HG03469 (cell line): ENCODE measurements at regions not wholly inside any gene's neighbourhood (a gene's known extent, or its start where the extent isn't known, plus 50 kb on each side); places are given as distances from the start of the nearest gene placed in this dataset.

Experiments used
- ATAC-seq: cut with Tn5 transposase; IDR thresholded peaks from one replicate; pipeline ENCODE4 v1.9.1; 2021; ENCODE audit warnings: mild to moderate bottlenecking, moderate library complexity, moderate number of reproducible peaks; ENCODE audit not compliant: unreplicated experiment

DNA sequence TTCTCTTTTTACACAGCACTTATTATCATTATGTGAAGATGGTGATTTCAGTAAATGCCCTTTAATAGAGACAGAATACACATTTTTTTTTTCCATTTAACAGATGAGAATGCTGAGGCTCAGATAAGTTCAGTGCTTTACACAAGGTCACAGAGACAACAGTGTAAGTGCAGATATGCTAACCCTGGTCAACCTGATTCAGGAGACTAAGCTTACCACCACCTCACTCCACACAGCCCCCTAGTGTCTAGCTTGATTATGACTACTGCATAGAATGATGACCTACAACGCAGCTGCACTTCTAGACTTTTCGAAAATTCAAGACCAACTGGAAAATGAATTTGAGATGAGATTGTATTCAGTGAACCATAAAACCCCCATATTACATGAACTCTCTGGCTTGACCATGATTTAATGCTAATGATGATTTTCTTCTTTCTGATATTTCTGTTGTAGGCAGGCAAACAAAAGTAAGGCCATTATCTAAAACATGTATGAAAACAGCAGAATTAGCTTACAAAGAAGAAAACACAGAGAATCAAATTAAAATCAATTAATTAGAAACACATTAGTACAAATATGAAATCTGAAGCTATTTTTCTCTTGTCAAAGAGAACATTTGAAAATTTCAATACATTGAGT lies 212.1 kb upstream of the PHACTR1 start:
- ATAC-seq: no peak

DNA sequence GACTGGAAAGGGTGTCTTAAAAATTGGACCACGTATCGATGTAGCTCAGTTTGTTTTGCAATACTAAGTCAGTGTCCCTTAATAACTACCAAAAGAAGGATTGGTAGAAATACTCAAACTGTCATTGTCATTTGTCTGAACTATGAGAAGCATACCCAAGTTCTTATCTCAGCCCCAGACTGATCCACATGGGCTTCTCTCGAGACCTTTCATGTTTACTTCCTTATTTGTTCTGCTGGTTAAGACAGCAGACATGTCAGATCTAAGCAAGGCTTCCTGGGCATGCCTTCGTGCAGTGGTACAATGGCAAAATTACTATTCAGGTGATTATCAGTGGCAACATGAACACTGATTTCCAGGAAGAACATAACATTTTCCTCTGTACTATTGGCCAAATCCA lies 211.1 kb upstream of the PHACTR1 start:
- no peak for ATAC-seq

DNA sequence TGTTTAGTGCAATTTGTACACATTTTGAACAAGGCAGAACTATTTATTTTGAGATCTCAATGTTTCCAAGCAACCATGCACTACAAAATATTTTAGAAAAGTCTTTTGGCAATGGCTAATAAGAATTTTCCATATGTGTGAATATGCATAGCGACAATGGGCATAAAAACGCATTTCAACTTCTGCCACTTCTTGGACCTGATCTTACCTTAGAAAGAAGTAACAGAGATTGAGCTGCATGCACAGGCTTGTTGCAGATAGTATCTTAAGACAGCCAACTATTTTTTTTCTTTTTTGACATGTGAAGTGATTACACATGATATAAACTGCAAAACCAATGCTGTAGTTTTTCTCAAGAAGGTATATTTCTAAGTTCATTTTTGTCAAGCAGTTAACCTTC lies 210.4 kb upstream of the PHACTR1 start:
- no peak for ATAC-seq

DNA sequence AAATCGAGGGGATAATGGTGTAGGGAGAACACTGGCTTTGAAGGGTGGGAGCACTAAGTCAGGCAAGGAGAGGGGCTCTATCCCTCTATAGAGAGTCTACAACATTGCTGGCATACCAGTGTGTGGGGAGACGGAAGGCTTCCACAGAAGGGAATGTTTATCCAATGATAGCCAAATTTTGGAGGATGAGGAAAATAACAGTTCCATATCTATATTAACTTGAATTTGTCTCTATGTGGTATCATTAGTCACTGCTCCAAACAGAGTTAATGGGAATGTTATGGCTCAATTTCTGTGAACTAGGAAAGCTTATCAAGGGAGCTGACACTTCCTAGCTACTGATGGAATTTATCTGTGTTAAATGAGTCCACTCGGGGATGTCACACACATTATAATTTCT lies 208.9 kb upstream of the PHACTR1 start:
- no peak for ATAC-seq

DNA sequence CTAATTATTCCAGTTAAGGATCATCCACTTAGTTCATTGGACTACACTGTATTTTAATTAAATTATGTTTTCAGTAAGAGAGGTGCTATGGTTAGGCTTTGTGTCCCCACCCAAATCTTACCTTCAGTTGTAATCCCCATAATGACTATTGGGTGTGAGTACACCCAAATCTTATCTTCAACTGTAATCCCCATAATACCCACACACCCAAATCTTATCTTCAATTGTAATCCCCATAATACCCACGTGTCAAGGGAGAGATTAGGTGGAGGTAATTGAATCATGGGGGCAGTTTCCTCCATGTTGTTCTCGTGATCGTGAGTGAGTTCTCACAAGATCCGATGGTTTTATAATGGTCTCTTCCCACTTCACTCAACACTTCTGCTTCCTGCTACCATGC lies 208.0 kb upstream of the PHACTR1 start:
- ATAC-seq: no peak

DNA sequence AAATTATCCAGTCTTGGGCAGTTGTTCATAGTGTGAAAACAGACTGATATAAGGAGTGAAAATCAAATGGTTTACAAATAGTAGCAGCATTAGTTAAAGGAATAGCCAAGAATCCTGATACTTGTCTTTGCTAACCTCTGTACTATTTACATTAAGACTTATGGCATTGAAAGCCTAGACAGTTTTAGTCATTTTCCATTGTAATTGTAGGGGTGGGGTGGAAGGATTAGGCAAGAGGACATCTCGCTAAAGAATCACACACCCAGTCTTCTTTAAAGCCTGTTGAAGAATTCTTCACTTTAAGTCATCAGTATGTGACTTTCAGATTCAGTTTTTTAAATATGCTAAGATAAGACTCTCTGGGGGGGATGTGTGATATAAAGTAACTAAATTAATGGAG lies 207.5 kb upstream of the PHACTR1 start:
- ATAC-seq: no peak

DNA sequence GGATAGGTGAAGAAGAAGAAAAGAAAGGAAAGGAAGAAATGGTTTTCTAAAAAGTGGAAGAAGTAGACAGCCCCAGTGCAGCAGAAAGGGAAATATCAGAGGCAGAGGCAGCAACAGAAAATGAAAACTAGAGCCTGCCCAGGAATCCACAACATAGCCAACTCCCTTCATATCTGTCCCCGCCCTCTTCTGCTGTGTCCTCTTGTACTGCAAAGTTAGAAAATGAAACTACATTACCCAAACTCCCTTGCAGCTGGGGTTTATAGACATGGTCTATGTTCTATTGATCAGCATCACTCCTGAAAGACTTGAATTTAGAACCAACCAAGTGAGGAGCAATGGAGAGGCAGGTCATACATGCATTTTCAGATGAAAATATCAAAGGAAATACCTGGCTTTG lies 200.5 kb upstream of the PHACTR1 start:
- no peak for ATAC-seq

DNA sequence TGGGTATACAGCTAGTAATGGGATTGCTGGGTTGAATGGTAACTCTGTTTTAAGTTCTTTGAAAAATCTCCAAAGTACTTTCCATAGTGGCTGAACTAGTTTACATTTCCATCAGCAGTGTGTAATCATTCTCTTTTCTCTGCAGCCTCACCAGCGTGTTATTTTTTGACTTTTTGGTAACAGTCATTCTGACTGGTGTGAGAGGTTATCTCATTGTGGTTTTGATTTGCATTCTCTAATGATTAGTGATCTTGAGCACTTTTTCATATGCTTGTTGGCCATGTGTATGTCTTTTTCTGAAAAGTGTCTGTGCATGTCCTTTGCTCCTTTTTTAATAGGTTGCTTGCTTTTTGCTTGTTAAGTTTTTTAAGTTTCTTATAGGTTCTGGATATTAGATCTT lies 194.2 kb upstream of the PHACTR1 start:
- ATAC-seq: no peak

DNA sequence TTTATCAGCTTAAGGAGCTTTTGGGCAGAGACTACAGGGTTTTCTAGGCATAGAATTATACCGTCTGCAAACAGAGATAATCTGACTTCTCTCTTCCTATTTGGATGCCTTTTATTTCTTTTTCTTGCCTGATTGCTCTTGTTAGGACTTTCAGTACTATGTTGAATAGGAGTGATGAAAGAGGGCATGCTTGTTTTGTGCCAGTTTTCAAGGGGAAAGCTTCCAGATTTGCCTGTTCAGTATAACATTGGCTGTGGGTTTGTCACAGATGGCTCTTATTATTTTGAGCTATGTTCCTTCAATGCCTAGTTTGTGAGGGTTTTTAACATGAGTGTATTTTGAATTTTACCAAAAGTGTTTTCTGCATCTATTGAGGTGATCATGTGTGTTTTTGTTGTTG lies 192.8 kb upstream of the PHACTR1 start:
- no peak for ATAC-seq

DNA sequence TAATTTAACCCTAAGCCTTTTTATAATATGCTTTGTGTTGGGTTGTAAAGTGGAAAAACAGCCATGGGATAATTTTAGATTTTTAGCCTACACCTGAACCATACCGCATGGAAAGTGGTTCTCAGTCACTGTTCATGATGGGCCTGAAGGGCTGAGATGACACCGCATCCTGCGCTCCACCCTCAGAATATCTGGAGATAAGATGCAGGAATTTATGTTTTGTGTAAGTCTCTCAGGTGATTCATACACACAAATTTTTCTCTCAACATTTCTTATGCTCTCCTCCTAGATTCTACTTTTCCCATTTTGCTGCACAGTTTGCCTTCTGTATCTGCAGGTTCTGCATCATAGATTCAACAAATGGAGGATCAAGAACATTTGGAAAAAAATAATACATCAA lies 191.3 kb upstream of the PHACTR1 start:
- no peak for ATAC-seq

DNA sequence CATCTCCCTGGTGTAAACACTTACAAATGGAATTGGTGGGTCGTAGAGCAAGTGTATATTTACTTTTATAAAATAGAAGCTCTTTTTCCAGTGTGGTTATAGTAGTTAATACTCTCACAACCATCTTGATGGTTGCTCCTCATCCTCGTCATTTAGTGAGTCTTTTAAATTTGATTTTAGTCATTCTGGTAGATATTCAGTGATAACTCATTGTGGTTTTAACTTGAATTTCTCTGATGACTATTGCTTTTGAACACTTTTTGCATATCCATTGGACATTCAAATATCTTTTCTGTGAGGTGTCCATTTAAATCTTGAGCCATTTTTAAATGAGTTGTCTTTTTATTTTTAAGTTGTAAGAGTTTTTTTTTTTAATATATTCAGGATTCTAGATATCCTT lies 189.2 kb upstream of the PHACTR1 start:
- no peak for ATAC-seq

DNA sequence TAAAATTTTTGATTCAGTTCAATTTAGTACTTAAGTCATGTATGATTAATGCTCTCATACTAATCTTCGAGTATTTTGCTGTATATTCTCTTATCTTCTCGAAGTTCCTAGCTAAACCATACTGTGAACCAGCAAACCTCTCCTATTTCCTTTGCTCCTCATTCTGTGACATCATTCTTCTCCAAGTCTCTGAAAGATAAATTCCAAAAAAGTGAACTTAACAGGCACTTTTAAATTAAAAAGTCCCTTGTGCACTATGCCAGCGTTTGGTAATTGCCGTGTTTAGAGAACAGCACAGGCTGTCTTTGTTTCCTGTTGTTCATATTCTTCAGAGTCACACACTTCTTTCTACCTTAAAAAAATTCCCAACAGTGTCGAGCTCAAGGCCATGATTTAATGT lies 188.4 kb upstream of the PHACTR1 start:
- ATAC-seq: no peak

DNA sequence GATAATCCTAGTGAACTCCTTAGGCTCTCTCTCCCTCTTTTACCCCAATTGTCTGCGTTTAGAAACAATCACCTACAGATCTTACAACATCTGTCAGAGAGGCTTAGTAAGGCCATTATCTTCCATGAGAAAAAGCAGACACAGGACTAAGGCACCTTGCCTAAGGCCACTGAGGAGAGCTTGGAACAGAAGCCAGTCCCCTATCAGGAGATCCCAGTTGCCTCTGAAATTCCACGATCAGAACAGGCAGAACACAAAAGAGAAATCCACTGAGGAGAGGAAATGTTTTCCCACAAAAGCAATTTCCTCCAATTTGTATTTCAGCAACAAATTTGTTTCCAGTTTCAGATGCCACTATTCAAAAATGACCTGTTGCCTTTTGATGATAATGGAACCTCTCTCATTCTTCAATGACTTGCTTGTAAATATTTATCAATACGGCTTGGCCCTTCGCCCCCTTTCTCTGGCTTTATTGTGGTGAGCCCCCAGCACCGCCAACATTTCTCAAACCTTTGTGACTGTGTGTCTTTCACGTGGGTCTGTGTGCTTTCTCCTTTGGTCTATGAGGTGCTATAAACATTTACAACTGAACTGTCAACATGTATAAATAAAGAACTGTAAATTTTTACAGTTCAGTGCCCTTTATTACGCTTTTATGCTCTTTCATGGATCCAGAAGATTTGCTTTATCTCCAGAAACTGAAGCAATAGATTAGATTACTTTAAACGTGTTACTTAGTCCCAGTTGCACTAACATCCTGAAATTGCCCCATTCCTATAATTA lies 187.8 kb upstream of the PHACTR1 start:
- ATAC-seq: no peak

DNA sequence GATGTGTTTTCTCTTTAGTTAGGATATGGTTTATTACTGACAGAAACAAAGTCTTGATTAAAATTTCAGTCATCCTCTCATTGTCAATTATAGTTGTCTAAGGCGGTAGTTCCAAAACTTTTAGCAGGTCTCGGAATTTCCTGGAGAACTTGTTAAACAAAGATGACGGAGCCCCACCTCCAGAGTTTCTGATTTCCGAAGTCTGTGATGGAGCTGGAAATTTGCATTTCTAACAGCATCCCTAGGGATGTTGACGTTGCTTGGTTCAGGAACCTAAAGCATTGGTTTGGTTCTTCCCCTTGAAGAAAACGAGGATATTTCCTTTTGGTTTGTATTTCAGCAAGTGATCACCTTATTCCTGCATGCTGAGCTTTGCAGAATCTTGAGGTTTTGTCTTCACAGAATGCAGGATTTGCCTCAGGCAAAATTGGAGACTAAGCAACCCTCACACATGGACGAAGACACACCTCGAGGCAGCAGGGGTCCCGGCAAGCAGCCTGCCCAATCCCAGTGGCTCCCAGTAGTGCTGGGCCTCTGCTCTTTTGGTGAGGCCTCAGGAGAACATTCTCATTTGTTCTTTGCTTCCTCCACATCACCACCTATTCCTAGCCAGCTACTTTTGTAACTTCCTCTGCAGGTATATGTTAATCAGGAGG lies 187.1 kb upstream of the PHACTR1 start:
- ATAC-seq: no peak

DNA sequence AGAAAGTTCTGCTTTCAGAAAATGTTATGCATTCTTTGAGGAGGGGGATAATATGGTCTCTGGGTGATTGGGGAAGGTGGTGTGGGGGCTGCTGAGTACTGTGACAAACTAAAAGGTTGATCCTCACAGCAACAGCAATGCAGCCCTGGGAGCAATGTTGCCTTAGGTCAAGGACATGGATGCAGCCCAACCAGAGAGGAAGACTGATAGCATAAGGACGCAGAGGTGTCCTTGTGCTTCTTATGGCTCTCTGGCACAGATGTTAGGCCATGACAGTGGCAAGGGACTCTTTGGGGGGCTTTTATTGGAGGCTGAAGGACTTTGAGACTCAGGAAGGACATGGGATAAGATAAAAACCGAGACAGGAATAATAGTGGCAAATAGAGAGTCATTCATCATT lies 186.2 kb upstream of the PHACTR1 start:
- ATAC-seq: no peak

DNA sequence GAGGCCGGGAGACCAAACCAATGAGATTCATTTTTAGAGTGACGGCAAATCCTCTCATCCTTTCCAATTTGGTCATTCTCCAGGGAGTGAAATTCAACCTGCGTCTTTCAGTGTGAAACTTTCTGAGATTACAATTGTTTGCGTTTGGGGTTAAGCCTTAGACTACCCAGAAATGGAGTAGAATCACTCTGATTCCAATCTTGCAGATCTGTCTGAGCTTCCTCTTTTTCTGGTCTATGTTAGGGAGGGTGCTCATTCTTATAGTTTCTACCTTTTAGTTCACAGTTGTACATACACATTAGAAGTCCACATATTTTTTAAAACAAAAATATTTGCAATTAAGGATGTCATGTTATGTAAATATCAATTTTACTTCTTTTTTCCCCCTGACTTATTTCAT lies 183.0 kb upstream of the PHACTR1 start:
- ATAC-seq: no peak

DNA sequence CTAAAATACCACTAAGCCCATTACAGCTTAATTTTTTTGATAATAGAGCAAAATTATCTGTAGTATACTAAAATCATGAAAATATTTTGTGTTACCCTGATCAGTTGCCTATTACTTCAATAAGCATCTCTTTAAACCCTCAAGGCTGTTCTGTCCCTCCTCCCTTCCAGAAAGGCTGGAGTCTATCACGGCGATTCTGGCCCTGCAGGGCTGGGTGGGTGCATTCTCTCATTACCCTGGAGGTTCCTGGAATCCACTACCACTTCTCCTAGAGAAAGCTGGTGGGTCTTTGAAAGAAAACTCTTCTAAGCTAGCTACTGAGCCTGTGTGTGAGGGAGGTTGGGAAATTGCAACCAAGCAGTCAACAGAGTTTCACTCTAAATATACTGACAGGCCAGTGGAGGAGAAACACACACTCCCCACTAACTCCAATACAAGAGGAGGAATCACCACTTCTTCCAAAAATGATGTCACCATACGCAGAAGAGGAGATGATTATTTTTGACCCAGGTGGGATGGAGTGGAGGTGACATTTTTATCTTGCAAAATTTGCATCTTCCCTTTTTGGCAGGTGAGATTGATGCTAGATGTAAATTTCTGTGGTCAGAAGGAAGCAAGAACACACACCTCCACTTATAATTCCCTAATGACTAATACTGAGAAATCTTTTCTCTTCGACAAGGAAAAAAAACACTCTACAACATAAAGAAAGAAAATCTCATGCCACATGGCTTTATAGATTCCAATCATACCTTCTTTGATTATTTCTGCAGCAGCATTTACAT lies 182.3 kb upstream of the PHACTR1 start:
- ATAC-seq: no peak

DNA sequence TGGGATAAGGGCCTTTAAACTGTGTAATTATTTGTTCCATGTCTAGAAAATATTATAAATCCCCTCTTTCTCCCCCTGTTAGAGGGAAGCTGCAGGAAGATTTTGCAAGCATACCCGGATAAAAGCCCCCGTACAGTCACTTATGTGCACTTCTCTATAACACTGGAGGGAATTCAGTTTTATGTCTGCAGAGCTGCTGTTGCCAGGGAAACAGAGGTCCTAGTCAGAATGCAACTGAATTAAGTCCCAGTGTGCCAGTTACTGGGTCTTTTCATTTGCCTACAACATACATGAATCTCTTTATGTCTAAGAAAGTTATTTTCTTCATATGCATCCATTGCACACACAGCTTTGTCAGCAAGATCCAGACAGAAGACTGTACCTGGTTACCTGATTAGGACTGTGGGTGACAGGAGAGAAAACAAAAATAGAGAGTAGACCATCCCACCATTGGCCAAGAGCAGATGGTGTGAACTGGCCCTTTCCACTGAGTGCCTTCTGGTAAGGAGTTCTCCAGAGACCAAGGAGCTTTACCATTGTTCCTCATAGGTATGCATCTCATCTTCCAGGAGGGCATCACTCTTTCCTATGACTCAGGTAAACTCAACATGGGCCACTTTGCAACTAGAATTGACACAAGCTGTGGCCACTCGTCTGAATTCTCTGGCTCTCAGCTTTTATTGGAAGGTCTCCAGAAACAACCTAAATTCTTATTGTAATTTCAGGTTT lies 180.8 kb upstream of the PHACTR1 start:
- no peak for ATAC-seq

DNA sequence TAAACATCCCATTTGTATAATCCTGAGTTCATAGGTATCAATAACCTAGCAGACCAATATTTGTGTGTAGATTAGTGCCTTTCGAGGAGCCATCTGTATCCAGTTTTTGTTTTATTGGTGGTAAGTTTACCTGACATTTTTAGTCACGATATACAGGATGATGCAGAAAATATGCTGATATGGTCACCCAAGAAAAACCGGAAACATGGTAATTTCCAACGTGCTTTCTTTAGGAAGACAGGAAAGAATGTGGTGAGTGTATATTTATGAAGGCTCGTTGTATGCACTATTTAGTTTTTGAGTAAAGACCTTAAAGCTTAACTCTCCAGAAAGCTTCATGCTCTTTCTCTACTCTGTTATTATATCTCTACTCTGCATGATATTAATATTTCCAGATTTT lies 180.2 kb upstream of the PHACTR1 start:
- ATAC-seq: no peak

DNA sequence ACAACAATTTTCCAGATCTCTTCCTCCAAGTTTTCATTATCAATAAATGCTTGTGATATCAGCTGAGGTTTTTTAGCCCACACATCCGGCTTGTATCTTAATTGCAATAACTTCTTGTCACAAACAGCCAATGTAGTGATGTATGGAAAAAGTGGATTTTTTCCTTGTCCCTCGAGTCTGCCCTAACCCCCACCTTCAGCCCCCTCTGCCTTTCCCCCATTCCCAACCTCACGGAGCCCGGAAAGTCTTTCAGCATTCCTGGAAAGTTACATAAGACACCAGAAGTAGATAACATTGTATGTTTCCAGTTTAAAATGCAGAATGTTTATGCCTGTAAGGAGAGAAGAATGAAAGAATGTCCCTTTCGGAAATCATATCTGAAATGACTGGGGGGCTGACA lies 179.2 kb upstream of the PHACTR1 start:
- ATAC-seq: no peak

DNA sequence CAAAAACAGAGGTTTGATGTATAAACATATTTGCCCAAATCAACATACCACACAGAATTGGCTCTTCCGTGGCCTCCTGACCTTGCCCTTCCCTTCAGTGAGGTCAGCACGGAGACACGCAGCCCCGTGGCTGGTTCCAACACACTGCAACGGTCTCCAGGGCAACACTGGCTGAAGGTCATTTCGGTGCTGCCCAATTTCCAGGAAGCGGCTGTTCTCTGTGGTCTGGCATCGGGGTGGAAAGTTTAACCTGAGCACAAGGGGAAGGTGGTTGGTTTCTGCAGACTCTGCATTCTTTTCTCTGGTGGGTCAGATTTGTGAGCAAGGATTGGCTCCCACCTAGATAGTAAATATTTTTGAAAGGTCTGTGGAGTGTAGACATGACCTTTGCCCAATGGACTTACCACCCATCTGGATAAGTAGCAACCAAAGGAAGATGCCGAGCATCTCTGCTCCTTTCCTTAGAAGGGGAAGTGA lies 177.6 kb upstream of the PHACTR1 start:
- no peak for ATAC-seq
